HG02973 (cell line): ENCODE measurements at regions not wholly inside any gene's neighbourhood (a gene's known extent, or its start where the extent isn't known, plus 50 kb on each side); places are given as distances from the start of the nearest gene placed in this dataset.
"Not testable (repeated sequence)": the region's sequence is repeated elsewhere in the genome, so short reads cannot be mapped to it uniquely, and the experiment has no call there.

Source experiments
- ATAC-seq: cut with Tn5 transposase; IDR thresholded peaks from one replicate; pipeline ENCODE4 v1.9.1; 2021; ENCODE audit warnings: moderate library complexity; ENCODE audit not compliant: unreplicated experiment

GRCh38 chr3:110504401-110504800, 567.2 kb upstream of the NECTIN3 start:
- no peak for ATAC-seq

GRCh38 chr3:110504901-110505300, 566.7 kb upstream of the NECTIN3 start:
- no peak for ATAC-seq

- ATAC-seq: no peak
Observed at GRCh38 chr3:110506890-110507289, 564.7 kb upstream of the NECTIN3 start.

- not testable (repeated sequence) for ATAC-seq
Observed at GRCh38 chr3:110507570-110507969, 564.0 kb upstream of the NECTIN3 start.

- no peak for ATAC-seq
Observed at GRCh38 chr3:110512961-110513360, 558.7 kb upstream of the NECTIN3 start.

- ATAC-seq: no peak
Observed at GRCh38 chr3:110518031-110518430, 553.6 kb upstream of the NECTIN3 start.

GRCh38 chr3:110519071-110519470, 552.5 kb upstream of the NECTIN3 start:
- no peak for ATAC-seq

- no peak for ATAC-seq
Observed at GRCh38 chr3:110521019-110521418, 550.6 kb upstream of the NECTIN3 start.

- ATAC-seq: not testable (repeated sequence)
Observed at GRCh38 chr3:110525558-110526064, 546.0 kb upstream of the NECTIN3 start.

GRCh38 chr3:110526777-110527727, 544.6 kb upstream of the NECTIN3 start:
- no peak for ATAC-seq

- ATAC-seq: no peak
Observed at GRCh38 chr3:110528305-110529121, 543.1 kb upstream of the NECTIN3 start.

- no peak for ATAC-seq
Observed at GRCh38 chr3:110530902-110531301, 540.7 kb upstream of the NECTIN3 start.

- ATAC-seq: no peak
Observed at GRCh38 chr3:110533089-110533488, 538.5 kb upstream of the NECTIN3 start.

GRCh38 chr3:110542552-110543150, 529.0 kb upstream of the NECTIN3 start:
- no peak for ATAC-seq

GRCh38 chr3:110544730-110545129, 526.9 kb upstream of the NECTIN3 start:
- no peak for ATAC-seq

- no peak for ATAC-seq
Observed at GRCh38 chr3:110550511-110550910, 521.1 kb upstream of the NECTIN3 start.

- no peak for ATAC-seq
Observed at GRCh38 chr3:110562621-110563020, 509.0 kb upstream of the NECTIN3 start.

- no peak for ATAC-seq
Observed at GRCh38 chr3:110564674-110565073, 506.9 kb upstream of the NECTIN3 start.

GRCh38 chr3:110567029-110567428, 504.6 kb upstream of the NECTIN3 start:
- ATAC-seq: no peak

GRCh38 chr3:110568246-110568645, 503.4 kb upstream of the NECTIN3 start:
- no peak for ATAC-seq

- no peak for ATAC-seq
Observed at GRCh38 chr3:110569073-110569472, 502.5 kb upstream of the NECTIN3 start.
